CD4-positive, alpha-beta memory T cell (primary cell): ENCODE measurements at regions not wholly inside any gene's neighbourhood (a gene's known extent, or its start where the extent isn't known, plus 50 kb on each side); places are given as distances from the start of the nearest gene placed in this dataset.

Source experiments
- CTCF ChIA-PET: fragments of 350-600 bp; sonication (Branson Sonifier 250); formaldehyde crosslinking; loops from one replicate; lab custom pipeline; 2021; ENCODE audit warnings: inconsistent platforms; ENCODE audit not compliant: partially characterized antibody; lab: Charles Lee
- POLR2A ChIA-PET: fragments of 350-600 bp; sonication (Branson Sonifier 250); formaldehyde crosslinking; loops from one replicate; lab custom pipeline; 2021; ENCODE audit not compliant: partially characterized antibody; lab: Charles Lee
- DNase-seq, 5 donors: peaks; one replicate each; pipeline versions ENCODE4 v3.0.0 to v3.0.0-alpha.2; 2020 to 2022; ENCODE audit warnings: mixed read lengths in 1 of 5
- H3K27ac ChIP-seq: one replicate; pipeline ENCODE4 v1.7.0; 2013; ENCODE audit warnings: low read depth, low read length
- H3K27me3 ChIP-seq: 2 replicates; pipeline ENCODE4 v1.7.0; 2013; ENCODE audit warnings: mild to moderate bottlenecking, low read length, moderate library complexity; ENCODE audit not compliant: insufficient read depth
- H3K36me3 ChIP-seq: 2 replicates; pipeline ENCODE4 v1.7.0; 2013; ENCODE audit warnings: mild to moderate bottlenecking, low read length, moderate library complexity; ENCODE audit not compliant: insufficient read depth
- H3K4me1 ChIP-seq: 2 replicates; pipeline ENCODE4 v1.7.0; 2013; ENCODE audit warnings: mild to moderate bottlenecking, low read length, moderate library complexity; ENCODE audit not compliant: insufficient read depth
- H3K4me3 ChIP-seq, 2 donors: one replicate each; pipeline ENCODE4 v1.7.0; 2013; ENCODE audit warnings: low read length in 2 of 2, mild to moderate bottlenecking in 1 of 2
- H3K9me3 ChIP-seq, 2 donors: one replicate each; pipeline ENCODE4 v1.7.0; 2013; ENCODE audit warnings: low read length in 2 of 2, control low read depth in 1 of 2; ENCODE audit not compliant: control insufficient read depth in 1 of 2
- H3K27ac Mint-ChIP-seq, 7 donors: one replicate each; pipeline ENCODE4 v1.8.0; 2020 to 2021; ENCODE audit warnings: mixed read lengths in 7 of 7, mild to moderate bottlenecking in 6 of 7, inconsistent platforms in 3 of 7, moderate library complexity in 3 of 7
- H3K27me3 Mint-ChIP-seq, 2 donors: one replicate each; pipeline ENCODE4 v1.8.0; 2020 to 2021; ENCODE audit warnings: mixed read lengths in 2 of 2
- H3K36me3 Mint-ChIP-seq, 2 donors: one replicate each; pipeline ENCODE4 v1.8.0; 2020 to 2021; ENCODE audit warnings: mixed read lengths in 2 of 2, inconsistent platforms in 1 of 2, mild to moderate bottlenecking in 1 of 2
- H3K4me1 Mint-ChIP-seq, 4 donors: one replicate each; pipeline ENCODE4 v1.8.0; 2020 to 2021; ENCODE audit warnings: mixed read lengths in 4 of 4, mild to moderate bottlenecking in 1 of 4
- H3K4me3 Mint-ChIP-seq, 8 donors: one replicate each; pipeline ENCODE4 v1.8.0; 2020 to 2021; ENCODE audit warnings: mixed read lengths in 8 of 8, mild to moderate bottlenecking in 7 of 8, moderate library complexity in 6 of 8, inconsistent platforms in 3 of 8
- H3K9me3 Mint-ChIP-seq, 8 donors: one replicate each; pipeline ENCODE4 v1.8.0; 2020 to 2021; ENCODE audit warnings: mixed read lengths in 8 of 8, mild to moderate bottlenecking in 5 of 8, inconsistent platforms in 3 of 8, moderate library complexity in 1 of 8
- intact Hi-C: fragments of 100-400 bp; cut with micrococcal nuclease; formaldehyde crosslinking; loops from one replicate; pipeline ENCODE4 v1.15.1; 2023

DNA sequence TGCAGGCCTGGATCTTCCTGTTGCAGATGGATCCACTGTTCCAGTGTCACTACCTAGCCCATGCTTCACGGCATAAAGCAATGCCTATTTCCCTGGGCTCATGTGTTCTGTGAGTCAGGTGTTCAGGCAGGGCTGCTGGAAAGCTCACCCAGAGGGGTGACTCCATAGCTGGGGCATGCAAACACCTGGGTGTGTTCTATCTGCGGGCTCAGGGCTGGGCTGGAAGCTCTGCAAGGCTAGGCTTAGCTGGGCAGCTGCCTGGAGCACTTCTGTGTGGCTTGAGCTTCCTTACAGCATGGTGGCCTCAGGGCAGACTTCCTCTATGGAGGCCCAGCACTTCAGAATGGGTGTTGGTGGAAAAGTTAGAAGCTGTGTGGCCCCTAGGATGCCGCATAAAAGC is 139.9 kb downstream of the GADD45G start:
- intact Hi-C loops: loop anchor here (5.0 kb wide), 2 partner anchors 42 to 173 kb away; no protein-coding TSS in a partner anchor
- Mint-ChIP-seq H3K4me1 (peaks cover 59 to 91% (median 79%) of the 10 kb centered on the region in 4 donors), H3K36me3 (no peaks in the 10 kb centered on the region), H3K27me3 (no peaks in the 10 kb centered on the region), H3K27ac (peak overlapping the region in 6 of 7 donors; percentile 12 to 91 (median 70)), H3K4me3 (peak overlapping the region in 6 of 8 donors; percentile 13 to 88 (median 56)), H3K9me3 (peaks cover 0 to 5% (median 0%) of the 10 kb centered on the region in 8 donors)
- peak overlapping the region; percentile 42 for H3K27ac ChIP-seq
- CTCF ChIA-PET: interaction anchor here (0.6 to 0.9 kb wide), 3 partner anchors 15 to 142 kb away, joined by 3 to 4 read pairs (median 4); no protein-coding TSS in a partner anchor
- H3K4me1 ChIP-seq: peaks cover 83% of the 10 kb centered on the region
- no peaks in the 10 kb centered on the region for H3K27me3 ChIP-seq
- no peak overlapping the region for H3K4me3 ChIP-seq
- no peaks in the 10 kb centered on the region for H3K36me3 ChIP-seq
- POLR2A ChIA-PET: interaction anchor here (2.6 kb wide), 1 partner anchor 139 kb away, joined by 19 read pairs; the partner anchor contains the start of gene GADD45G
- no peaks in the 10 kb centered on the region for H3K9me3 ChIP-seq
- no peak for DNase-seq

DNA sequence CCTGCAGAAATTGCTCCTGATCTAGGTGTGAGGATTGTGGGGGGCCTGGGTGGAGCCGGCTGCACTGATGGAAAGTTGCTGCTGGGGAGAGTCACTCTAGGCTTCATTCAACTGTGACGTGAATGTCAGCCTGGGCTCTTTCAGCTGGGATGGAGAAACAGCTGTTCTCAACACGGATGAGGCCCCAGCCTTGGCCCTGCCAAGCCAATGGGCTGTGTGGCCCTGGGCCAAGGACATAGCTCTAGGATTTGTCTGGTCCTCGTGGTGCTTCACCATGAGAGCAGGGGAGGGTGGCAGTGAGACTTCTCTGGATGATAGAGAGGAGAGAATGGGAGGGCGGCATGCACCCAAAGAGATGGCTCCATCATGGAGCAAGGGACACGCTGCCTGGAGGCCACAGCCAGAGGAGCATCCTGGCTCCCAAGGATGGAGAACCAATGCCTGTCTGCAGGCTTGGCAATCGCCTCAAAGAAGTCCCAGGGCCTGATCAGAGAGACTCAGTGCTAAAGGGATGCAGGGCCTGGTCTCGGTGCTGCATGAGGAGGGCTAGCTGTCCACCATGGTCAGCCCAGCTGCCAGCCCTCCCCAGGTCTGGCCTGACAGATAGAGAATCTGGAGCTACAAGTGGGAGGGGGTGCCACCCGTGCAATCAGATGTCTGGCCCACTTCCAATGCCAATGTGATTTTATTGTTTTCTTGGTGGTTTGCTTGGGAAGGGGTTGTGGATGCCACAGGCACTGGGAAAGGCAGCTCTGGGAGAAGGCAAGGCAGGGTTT is 141.0 kb downstream of the GADD45G start:
- peaks cover 0 to 5% (median 0%) of the 10 kb centered on the region in 8 donors for H3K9me3 Mint-ChIP-seq
- Histone ChIP-seq H3K27ac (no peak overlapping the region), H3K4me1 (peaks cover 73% of the 10 kb centered on the region), H3K4me3 (no peak overlapping the region), H3K36me3 (no peaks in the 10 kb centered on the region), H3K27me3 (no peaks in the 10 kb centered on the region), H3K9me3 (no peaks in the 10 kb centered on the region)
- peaks cover 49 to 84% (median 70%) of the 10 kb centered on the region in 4 donors for H3K4me1 Mint-ChIP-seq
- CTCF ChIA-PET: no interaction called here
- intact Hi-C loops: no loop called here
- no peaks in the 10 kb centered on the region for H3K36me3 Mint-ChIP-seq
- no peak for DNase-seq
- no peaks in the 10 kb centered on the region for H3K27me3 Mint-ChIP-seq
- peak overlapping the region in 5 of 7 donors; percentile 27 to 84 (median 48) for H3K27ac Mint-ChIP-seq
- POLR2A ChIA-PET: no interaction called here
- no peak overlapping the region for H3K4me3 Mint-ChIP-seq

- no peak for DNase-seq
- Mint-ChIP-seq H3K27me3 (no peaks in the 10 kb centered on the region), H3K27ac (no peak overlapping the region), H3K4me3 (peak overlapping the region in 1 of 8 donors; percentile 43), H3K36me3 (no peaks in the 10 kb centered on the region), H3K9me3 (peaks cover 0 to 5% (median 0%) of the 10 kb centered on the region in 8 donors), H3K4me1 (peaks cover 45 to 78% (median 65%) of the 10 kb centered on the region in 4 donors)
- Histone ChIP-seq H3K27ac (no peak overlapping the region), H3K4me3 (no peak overlapping the region), H3K36me3 (no peaks in the 10 kb centered on the region), H3K27me3 (no peaks in the 10 kb centered on the region), H3K9me3 (no peaks in the 10 kb centered on the region), H3K4me1 (peaks cover 65% of the 10 kb centered on the region)
- ChIA-PET POLR2A (no interaction called here), CTCF (no interaction called here)
- intact Hi-C loops: no loop called here
These were observed 141.7 kb downstream of the GADD45G start for GRCh38 chr9:89746385-89747116.

- no peak overlapping the region for H3K4me3 Mint-ChIP-seq
- H3K36me3 Mint-ChIP-seq: no peaks in the 10 kb centered on the region
- H3K9me3 ChIP-seq: no peaks in the 10 kb centered on the region
- H3K4me1 Mint-ChIP-seq: peaks cover 38 to 69% (median 59%) of the 10 kb centered on the region in 4 donors
- no peaks in the 10 kb centered on the region for H3K27me3 ChIP-seq
- peaks cover 57% of the 10 kb centered on the region for H3K4me1 ChIP-seq
- POLR2A ChIA-PET: no interaction called here
- DNase-seq: no peak
- H3K27ac Mint-ChIP-seq: peak overlapping the region in 1 of 7 donors; percentile 51
- peaks cover 0 to 5% (median 0%) of the 10 kb centered on the region in 8 donors for H3K9me3 Mint-ChIP-seq
- CTCF ChIA-PET: no interaction called here
- no peak overlapping the region for H3K4me3 ChIP-seq
- H3K27ac ChIP-seq: no peak overlapping the region
- intact Hi-C loops: no loop called here
- H3K27me3 Mint-ChIP-seq: no peaks in the 10 kb centered on the region
- no peaks in the 10 kb centered on the region for H3K36me3 ChIP-seq
These were observed 142.8 kb downstream of the GADD45G start for GRCh38 chr9:89747596-89747995.

DNA sequence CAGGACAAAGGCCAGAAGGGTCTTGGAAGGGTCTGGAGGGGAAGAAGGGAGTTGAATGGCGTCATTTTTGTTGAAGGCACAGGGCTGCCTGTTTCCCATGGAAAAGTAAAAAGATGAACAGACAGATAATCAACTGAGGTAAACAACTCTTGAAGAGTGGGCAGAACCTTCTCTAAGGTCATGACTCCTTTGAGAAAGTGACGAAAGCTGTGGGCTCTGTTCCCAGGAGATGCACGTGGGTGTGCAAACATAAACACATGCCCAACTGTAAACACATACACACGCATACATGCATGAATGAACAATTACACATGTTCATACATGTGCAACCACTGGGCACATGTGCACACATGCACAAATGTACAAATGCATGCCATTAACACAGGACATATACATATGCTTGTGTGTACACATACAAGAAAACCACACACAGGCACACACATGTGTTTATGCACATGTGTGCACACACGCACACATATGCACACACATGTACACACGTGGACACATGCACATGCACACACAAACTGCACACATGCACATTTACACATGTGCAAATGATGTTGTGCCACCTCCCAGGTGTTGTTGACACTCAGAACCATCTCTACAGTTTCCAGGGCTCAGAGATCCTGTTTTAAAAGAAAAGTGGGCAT is 143.3 kb downstream of the GADD45G start:
- intact Hi-C loops: no loop called here
- Histone ChIP-seq H3K4me3 (no peak overlapping the region), H3K27ac (no peak overlapping the region), H3K36me3 (no peaks in the 10 kb centered on the region), H3K9me3 (no peaks in the 10 kb centered on the region), H3K4me1 (peaks cover 51% of the 10 kb centered on the region), H3K27me3 (no peaks in the 10 kb centered on the region)
- ChIA-PET CTCF (no interaction called here), POLR2A (no interaction called here)
- peaks cover 34 to 64% (median 54%) of the 10 kb centered on the region in 4 donors for H3K4me1 Mint-ChIP-seq
- H3K27me3 Mint-ChIP-seq: no peaks in the 10 kb centered on the region
- peaks cover 0 to 5% (median 0%) of the 10 kb centered on the region in 8 donors for H3K9me3 Mint-ChIP-seq
- peak overlapping the region in 1 of 7 donors; percentile 51 for H3K27ac Mint-ChIP-seq
- no peaks in the 10 kb centered on the region for H3K36me3 Mint-ChIP-seq
- H3K4me3 Mint-ChIP-seq: peak overlapping the region in 1 of 8 donors; percentile 29
- DNase-seq: no peak

GRCh38 chr9:89748831-89749499 is 144.2 kb downstream of the GADD45G start:
- H3K36me3 ChIP-seq: no peaks in the 10 kb centered on the region
- Mint-ChIP-seq H3K27me3 (no peaks in the 10 kb centered on the region), H3K9me3 (peaks cover 0 to 5% (median 0%) of the 10 kb centered on the region in 8 donors), H3K4me1 (peaks cover 26 to 56% (median 46%) of the 10 kb centered on the region in 4 donors), H3K36me3 (no peaks in the 10 kb centered on the region), H3K4me3 (peak overlapping the region in 4 of 8 donors; percentile 5 to 47 (median 38)), H3K27ac (peak overlapping the region in 1 of 7 donors; percentile 10)
- no peak overlapping the region for H3K27ac ChIP-seq
- CTCF ChIA-PET: no interaction called here
- H3K9me3 ChIP-seq: no peaks in the 10 kb centered on the region
- H3K4me1 ChIP-seq: peaks cover 43% of the 10 kb centered on the region
- H3K4me3 ChIP-seq: no peak overlapping the region
- no peaks in the 10 kb centered on the region for H3K27me3 ChIP-seq
- no peak for DNase-seq
- intact Hi-C loops: no loop called here
- POLR2A ChIA-PET: no interaction called here
